Activated naive CD8-positive, alpha-beta T cell treated with anti-CD3 and anti-CD28 coated beads, Interleukin-2, amount 10 ng/mL, durations not matched to agents 7 days and 5 days (primary cell): ENCODE measurements at regions not wholly inside any gene's neighbourhood (a gene's known extent, or its start where the extent isn't known, plus 50 kb on each side); places are given as distances from the start of the nearest gene placed in this dataset.

Experiments used
- ATAC-seq: fragments of 150-1000 bp; cut with Tn5 transposase; one replicate; pipeline ENCODE4 v1.10.0; 2021; ENCODE audit warnings: low read depth, moderate library complexity
- POLR2A ChIA-PET: fragments of 350-600 bp; sonication (Branson Sonifier 250); formaldehyde crosslinking; loops from one replicate; lab custom pipeline; 2021; ENCODE audit warnings: antibody characterized with exemption; lab: Charles Lee
- DNase-seq: peaks from one replicate; pipeline ENCODE4 v3.0.0; 2021
- H3K27ac Mint-ChIP-seq: one replicate; pipeline ENCODE4 v1.8.0; 2022; ENCODE audit warnings: mild to moderate bottlenecking, mixed read lengths
- H3K27me3 Mint-ChIP-seq: one replicate; pipeline ENCODE4 v1.8.0; 2022; ENCODE audit warnings: mild to moderate bottlenecking, moderate library complexity, mixed read lengths
- H3K36me3 Mint-ChIP-seq: one replicate; pipeline ENCODE4 v1.8.0; 2021; ENCODE audit warnings: mild to moderate bottlenecking, mixed read lengths
- H3K4me1 Mint-ChIP-seq: one replicate; pipeline ENCODE4 v1.8.0; 2021; ENCODE audit warnings: mixed read lengths
- H3K4me3 Mint-ChIP-seq: one replicate; pipeline ENCODE4 v1.8.0; 2022; ENCODE audit warnings: mild to moderate bottlenecking, moderate library complexity, mixed read lengths
- H3K9me3 Mint-ChIP-seq: one replicate; pipeline ENCODE4 v1.8.0; 2021; ENCODE audit warnings: mixed read lengths

DNA sequence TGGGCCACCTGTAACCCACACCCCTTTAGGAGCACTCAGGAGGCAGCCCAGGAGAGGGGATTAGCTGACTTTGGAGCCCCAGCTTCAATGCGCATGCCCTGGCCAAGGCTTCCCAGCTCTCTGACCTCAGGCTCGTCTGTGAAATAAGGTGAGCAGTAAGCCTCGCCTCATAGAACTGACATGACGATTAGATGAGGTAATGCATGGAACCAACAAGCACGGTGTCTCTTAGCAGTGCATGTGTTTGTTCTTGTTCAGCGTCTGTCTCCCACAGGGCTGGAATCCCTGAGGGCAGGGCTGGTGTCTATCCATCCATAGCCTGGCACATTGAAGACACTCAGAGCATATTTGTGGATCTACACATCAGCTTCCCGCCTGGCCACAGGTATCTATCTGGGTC lies 415.4 kb downstream of the MN1 start:
- Mint-ChIP-seq H3K4me3 (no peak overlapping the region), H3K27ac (no peak overlapping the region), H3K27me3 (peaks cover 10% of the 10 kb centered on the region), H3K4me1 (peaks cover 2% of the 10 kb centered on the region), H3K9me3 (no peaks in the 10 kb centered on the region), H3K36me3 (no peaks in the 10 kb centered on the region)
- ATAC-seq: no peak
- POLR2A ChIA-PET: no interaction called here
- DNase-seq: no peak

DNA sequence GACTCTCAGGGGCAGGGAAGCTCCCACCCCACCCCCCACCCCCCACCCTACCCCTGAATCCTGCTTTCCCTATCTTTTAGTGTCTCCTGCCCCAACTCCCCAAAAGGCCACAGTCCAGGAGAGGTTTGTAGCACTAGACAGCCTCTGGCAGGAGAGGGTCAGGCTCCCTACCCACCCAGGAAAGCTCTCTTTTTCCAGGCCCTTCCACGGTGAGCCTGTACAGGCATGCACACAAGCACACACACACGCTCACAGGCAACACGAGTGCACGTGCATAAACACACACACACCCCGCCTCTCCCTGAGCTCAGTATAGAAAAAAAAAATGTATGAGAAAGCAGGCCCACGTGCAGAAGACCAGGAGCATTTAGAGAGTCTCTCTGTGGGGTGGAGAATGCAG lies 414.0 kb downstream of the MN1 start:
- POLR2A ChIA-PET: no interaction called here
- no peaks in the 10 kb centered on the region for H3K9me3 Mint-ChIP-seq
- peaks cover 9% of the 10 kb centered on the region for H3K27me3 Mint-ChIP-seq
- DNase-seq (no peak), ATAC-seq (no peak)
- H3K4me3 Mint-ChIP-seq: no peak overlapping the region
- H3K36me3 Mint-ChIP-seq: no peaks in the 10 kb centered on the region
- no peak overlapping the region for H3K27ac Mint-ChIP-seq
- peaks cover 2% of the 10 kb centered on the region for H3K4me1 Mint-ChIP-seq

DNA sequence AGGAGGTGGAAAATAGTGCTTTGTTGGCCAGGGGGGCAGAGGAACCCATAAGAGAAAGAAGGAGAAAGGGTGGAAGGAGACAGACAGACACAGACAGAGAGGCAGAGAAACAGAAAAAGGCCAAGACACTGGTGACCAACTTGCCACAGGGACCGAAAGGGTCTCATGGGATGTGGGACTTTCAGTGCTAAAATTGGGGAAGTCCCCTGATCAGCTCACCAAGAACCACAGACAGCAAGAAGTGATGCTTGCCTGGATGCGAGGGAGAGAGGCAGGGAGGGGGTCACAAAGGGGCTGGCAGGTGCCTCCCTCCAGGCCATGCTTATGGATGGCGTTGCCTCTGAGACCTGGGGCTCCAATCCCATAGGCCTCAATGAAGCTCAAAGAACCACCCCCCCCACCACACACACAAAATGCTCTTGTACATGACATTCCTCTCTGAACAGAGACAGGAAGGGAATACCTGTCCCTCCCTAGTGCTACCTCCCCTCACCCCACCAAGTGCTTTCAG lies 413.4 kb downstream of the MN1 start:
- POLR2A ChIA-PET: no interaction called here
- no peak overlapping the region for H3K4me3 Mint-ChIP-seq
- H3K36me3 Mint-ChIP-seq: no peaks in the 10 kb centered on the region
- peaks cover 2% of the 10 kb centered on the region for H3K4me1 Mint-ChIP-seq
- H3K27ac Mint-ChIP-seq: no peak overlapping the region
- ATAC-seq (no peak), DNase-seq (no peak)
- H3K27me3 Mint-ChIP-seq: peaks cover 9% of the 10 kb centered on the region
- H3K9me3 Mint-ChIP-seq: no peaks in the 10 kb centered on the region

DNA sequence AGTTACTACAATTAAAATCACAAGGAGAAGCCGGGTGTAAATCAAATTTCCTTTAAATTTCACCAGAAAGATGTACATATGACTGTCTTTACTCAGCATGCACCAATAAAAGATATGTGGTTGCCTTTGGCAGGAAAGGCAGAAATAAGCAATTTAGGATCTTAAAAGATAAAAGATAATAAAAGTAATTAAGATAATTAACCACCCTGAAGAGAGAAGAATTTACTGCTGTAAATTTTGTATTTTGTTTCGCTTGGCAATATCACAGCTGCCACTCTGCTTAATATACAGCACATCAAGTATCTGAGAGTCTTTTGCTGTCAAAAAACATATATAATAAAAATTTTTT lies 411.9 kb downstream of the MN1 start:
- H3K4me3 Mint-ChIP-seq: no peak overlapping the region
- peaks cover 2% of the 10 kb centered on the region for H3K4me1 Mint-ChIP-seq
- ATAC-seq: no peak
- no peaks in the 10 kb centered on the region for H3K36me3 Mint-ChIP-seq
- H3K27ac Mint-ChIP-seq: no peak overlapping the region
- no peak for DNase-seq
- H3K9me3 Mint-ChIP-seq: no peaks in the 10 kb centered on the region
- H3K27me3 Mint-ChIP-seq: peaks cover 9% of the 10 kb centered on the region
- POLR2A ChIA-PET: no interaction called here

DNA sequence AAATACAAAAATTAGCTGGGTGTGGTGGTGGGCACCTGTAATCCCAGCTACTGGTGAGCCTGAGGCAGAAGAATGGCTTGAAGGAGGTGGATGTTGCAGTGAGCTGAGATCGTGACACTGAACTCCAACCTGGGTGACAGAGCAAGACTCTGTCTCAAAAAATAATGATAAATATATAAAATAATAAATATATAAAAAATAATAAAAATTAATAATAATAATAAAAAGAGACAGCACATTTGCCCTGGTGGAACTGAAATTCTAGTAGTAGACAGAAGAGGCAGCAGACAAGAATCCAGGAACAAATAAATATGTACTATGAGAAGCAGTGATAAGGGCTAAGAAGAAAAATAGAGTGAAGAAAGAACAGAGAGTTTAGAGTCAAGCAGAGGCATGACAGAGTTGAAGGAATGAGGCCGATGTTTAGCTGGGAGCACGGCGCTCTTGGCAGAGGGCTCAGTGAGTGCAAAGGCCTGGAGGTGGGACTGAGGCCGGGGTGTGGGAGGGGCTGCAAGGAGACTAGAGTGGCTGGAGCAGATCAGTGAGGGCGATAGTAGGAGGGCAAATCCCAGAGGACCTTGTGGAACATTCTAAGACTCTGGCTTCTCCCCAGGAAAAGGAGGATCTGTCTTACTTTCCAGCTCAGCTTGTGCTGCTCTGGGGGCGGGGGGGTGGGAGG lies 410.3 kb downstream of the MN1 start:
- ATAC-seq: no peak
- H3K27ac Mint-ChIP-seq: no peak overlapping the region
- H3K36me3 Mint-ChIP-seq: no peaks in the 10 kb centered on the region

DNA sequence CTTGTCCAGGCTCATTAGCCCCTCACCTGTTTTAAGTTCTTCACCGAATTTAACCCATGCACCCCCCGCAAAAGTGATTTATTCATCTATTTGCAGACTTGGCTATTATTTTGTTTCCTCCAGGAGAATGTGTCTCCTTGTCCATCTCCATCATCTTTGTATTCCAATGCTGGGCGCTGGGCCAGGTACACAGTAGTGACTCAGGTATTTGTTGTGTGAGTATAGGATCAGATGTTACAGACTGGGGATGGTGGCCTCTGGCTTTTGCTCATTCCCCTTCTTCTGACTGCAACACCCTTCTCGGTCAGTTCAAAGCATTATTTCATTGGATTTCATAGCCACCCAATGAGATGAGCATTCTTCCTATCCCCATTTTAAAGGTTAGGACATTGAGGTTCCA lies 408.2 kb downstream of the MN1 start:
- no peak for DNase-seq
- Mint-ChIP-seq H3K4me1 (peaks cover 2% of the 10 kb centered on the region), H3K27ac (no peak overlapping the region), H3K27me3 (peaks cover 6% of the 10 kb centered on the region), H3K36me3 (no peaks in the 10 kb centered on the region), H3K4me3 (no peak overlapping the region), H3K9me3 (no peaks in the 10 kb centered on the region)
- POLR2A ChIA-PET: no interaction called here
- no peak for ATAC-seq

More for the DNA sequence above, 410.3 kb downstream of the MN1 start:
- no peak for DNase-seq
- Mint-ChIP-seq H3K4me1 (peaks cover 2% of the 10 kb centered on the region), H3K4me3 (no peak overlapping the region), H3K9me3 (no peaks in the 10 kb centered on the region), H3K27me3 (peaks cover 6% of the 10 kb centered on the region)
- POLR2A ChIA-PET: no interaction called here

DNA sequence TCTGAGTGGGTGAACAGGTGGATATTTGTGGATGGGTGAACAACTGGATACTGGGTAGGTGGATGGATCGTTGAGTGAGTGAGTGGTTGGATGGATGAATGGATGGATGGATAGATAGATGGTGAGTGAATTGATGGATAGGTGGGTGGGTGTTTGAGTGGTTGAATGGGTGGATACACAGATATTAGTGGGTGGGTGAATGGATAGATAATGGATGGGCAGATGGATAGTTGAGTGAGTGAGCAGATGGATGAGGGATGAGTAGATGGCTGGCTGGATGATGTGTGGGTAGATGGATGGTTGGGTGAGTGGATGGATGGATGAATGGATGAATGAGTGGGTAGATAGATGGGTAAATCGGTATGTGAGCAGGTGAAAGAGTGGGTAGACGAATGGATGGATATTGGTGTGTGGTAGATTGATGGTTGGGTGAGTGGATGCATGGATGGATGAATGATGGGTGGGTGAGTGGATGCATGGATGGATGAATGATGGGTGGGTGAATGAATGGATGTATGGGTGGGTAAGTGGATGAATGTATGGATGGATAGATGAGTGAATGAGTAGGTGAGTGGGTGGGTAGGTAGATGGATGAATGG lies 406.7 kb downstream of the MN1 start:
- H3K4me1 Mint-ChIP-seq: no peaks in the 10 kb centered on the region
- H3K27ac Mint-ChIP-seq: no peak overlapping the region
- POLR2A ChIA-PET: no interaction called here
- H3K4me3 Mint-ChIP-seq: no peak overlapping the region
- no peaks in the 10 kb centered on the region for H3K9me3 Mint-ChIP-seq
- H3K36me3 Mint-ChIP-seq: no peaks in the 10 kb centered on the region
- DNase-seq: no peak
- peaks cover 1% of the 10 kb centered on the region for H3K27me3 Mint-ChIP-seq
- ATAC-seq: no peak

DNA sequence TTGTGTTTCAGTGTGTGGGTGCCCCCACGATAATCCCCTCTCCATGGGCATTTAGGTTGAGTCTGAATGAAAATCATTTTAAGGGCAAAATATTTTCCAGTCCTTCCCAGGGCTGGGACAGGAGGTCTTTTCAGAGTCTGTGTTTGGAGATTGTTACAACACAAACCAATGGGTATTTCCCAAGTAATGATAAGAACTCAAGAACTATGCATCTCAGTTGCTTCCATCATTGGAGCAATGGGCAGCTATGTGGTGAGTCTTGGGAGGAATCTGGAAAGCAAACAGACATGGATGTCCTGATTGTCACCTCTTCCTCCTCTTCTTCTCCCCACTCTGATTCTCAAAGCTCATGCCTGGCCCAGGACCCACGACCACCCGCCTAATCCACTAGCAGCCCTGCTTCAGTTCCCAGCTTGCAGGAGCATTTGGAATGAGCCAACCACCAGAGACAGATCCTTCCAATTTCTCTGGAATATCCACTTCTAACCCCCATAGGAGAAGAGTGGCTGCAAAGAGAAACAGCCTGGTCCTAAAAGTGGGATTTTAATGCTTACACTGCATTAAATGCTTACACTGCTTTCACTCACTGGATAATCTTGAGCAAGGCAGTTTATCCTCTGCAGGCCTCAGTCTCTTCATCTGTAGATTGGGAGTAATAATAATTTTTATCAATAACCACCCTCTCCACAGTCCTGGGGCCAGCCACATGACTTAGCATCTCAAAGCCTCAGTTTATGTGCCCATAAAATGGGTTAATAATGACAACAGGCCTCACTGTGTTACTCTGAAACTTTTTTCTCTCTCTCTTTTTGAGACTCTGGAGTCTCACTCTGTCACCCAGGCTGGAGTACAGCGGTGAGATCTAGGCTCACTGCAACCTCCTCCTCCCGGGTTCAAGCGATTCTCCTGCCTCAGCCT lies 404.3 kb downstream of the MN1 start:
- peaks cover 4% of the 10 kb centered on the region for H3K27me3 Mint-ChIP-seq
- no peak overlapping the region for H3K4me3 Mint-ChIP-seq
- H3K27ac Mint-ChIP-seq: no peak overlapping the region
- POLR2A ChIA-PET: no interaction called here
- no peaks in the 10 kb centered on the region for H3K9me3 Mint-ChIP-seq
- DNase-seq: no peak
- H3K36me3 Mint-ChIP-seq: no peaks in the 10 kb centered on the region
- H3K4me1 Mint-ChIP-seq: no peaks in the 10 kb centered on the region
- ATAC-seq: no peak

DNA sequence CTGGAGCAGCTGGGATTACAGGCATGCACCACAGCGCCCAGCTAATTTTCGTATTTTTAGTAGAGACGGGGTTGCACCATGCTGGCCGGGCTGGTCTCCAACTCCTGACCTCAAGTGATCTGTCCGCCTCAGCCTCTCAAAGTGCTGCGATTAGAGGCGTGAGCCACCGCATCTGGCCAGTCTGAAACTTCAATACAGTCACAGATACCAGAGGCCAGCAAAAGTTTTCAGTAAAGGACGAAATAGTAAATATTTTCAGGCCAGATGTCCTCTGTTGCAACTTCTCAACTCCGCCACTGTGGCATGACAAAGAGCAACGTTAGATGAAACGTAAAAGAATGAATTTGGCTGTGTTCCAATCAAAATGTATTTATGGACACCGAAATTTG lies 403.6 kb downstream of the MN1 start:
- Mint-ChIP-seq H3K27me3 (peaks cover 4% of the 10 kb centered on the region), H3K27ac (no peak overlapping the region), H3K9me3 (no peaks in the 10 kb centered on the region), H3K4me3 (no peak overlapping the region), H3K4me1 (no peaks in the 10 kb centered on the region), H3K36me3 (no peaks in the 10 kb centered on the region)
- DNase-seq (no peak), ATAC-seq (no peak)
- POLR2A ChIA-PET: no interaction called here

DNA sequence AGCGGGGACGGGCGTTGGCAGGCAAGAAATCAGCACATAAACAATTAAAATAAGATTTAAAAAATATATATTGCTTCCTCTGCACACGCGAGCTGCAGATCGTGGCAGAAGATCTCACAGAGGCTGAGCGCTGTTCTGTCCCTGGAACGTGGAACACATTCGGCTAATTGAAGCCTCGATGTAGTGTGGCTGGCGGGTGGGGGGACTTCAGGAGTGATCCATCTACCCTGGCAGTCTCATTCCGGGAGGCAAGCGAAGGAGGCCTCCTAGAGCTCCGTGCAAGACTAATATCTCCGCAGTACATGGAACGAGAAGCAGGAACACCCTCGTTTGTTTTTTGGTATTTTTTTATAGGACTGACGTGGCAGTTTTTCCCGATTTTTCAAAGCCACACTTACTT lies 402.4 kb downstream of the MN1 start:
- H3K36me3 Mint-ChIP-seq: no peaks in the 10 kb centered on the region
- POLR2A ChIA-PET: no interaction called here
- peaks cover 4% of the 10 kb centered on the region for H3K27me3 Mint-ChIP-seq
- H3K4me1 Mint-ChIP-seq: no peaks in the 10 kb centered on the region
- no peaks in the 10 kb centered on the region for H3K9me3 Mint-ChIP-seq
- H3K4me3 Mint-ChIP-seq: no peak overlapping the region
- H3K27ac Mint-ChIP-seq: no peak overlapping the region
- DNase-seq: no peak
- ATAC-seq: no peak

DNA sequence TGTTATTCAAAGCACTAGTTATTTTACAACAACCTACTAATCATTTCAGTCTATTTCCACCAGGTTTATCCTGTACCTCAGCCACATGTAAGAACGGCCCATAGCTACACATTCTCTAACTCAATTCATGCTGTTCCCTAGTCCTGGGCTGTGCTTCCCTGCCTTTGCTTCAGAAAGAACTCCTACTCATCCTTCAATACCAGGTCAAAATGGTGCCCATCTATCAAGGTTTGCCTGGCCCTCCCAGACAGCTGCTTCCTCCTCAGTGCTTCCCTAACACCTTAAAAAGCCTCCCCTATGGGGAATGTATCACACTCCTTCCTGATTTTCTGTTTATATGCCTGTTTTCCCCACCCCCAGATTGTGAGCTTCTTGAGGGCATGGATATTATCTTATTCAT lies 400.7 kb downstream of the MN1 start:
- Mint-ChIP-seq H3K9me3 (no peaks in the 10 kb centered on the region), H3K4me1 (no peaks in the 10 kb centered on the region), H3K27ac (no peak overlapping the region), H3K4me3 (no peak overlapping the region), H3K27me3 (peaks cover 6% of the 10 kb centered on the region), H3K36me3 (no peaks in the 10 kb centered on the region)
- DNase-seq (no peak), ATAC-seq (no peak)
- POLR2A ChIA-PET: no interaction called here

DNA sequence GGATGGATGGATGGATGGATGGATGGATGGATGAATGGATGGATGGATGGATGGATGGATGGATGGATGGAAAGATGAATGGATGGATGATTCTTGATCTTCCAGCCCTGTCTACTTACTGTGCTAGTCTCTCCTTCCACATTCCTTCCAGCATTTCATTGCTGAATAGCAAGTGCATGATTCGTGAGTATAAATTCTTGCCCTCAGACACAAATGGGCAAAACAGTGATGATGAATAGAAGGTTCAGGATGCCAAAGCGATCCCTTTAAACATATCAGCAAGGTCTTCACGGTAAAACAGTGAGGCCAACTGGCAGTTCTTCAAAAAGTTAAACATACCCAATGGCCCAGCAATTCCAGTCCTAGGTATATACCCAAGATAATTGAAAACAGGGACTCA lies 400.2 kb downstream of the MN1 start:
- peaks cover 6% of the 10 kb centered on the region for H3K27me3 Mint-ChIP-seq

DNA sequence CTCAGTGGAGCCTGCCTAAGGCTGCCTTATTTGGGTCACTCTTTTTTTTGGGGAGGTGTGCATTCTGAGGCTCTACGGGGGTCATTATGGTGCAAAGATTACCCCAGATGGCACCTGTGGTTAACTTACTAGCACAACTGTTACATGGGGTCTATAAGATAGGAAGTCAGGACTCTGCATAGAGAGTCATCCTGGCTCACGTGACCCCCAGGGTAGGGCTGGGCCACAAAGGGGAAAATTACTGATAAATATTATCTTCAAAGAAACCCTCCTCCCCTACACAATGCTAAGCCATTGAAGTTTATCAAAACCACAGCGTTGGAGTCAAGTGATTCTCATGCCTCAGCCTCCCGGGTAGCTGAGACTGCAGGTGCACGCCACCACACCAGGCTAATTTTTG lies 397.1 kb downstream of the MN1 start:
- DNase-seq (no peak), ATAC-seq (no peak)
- Mint-ChIP-seq H3K4me3 (no peak overlapping the region), H3K9me3 (no peaks in the 10 kb centered on the region), H3K4me1 (peaks cover 8% of the 10 kb centered on the region), H3K27me3 (peaks cover 4% of the 10 kb centered on the region), H3K27ac (no peak overlapping the region), H3K36me3 (no peaks in the 10 kb centered on the region)
- POLR2A ChIA-PET: no interaction called here

More for the DNA sequence above, 400.2 kb downstream of the MN1 start:
- Mint-ChIP-seq H3K9me3 (no peaks in the 10 kb centered on the region), H3K27ac (no peak overlapping the region), H3K36me3 (no peaks in the 10 kb centered on the region), H3K4me1 (no peaks in the 10 kb centered on the region), H3K4me3 (no peak overlapping the region)
- POLR2A ChIA-PET: no interaction called here
- ATAC-seq (no peak), DNase-seq (no peak)
